AG09309 (cell line): ENCODE measurements at regions not wholly inside any gene's neighbourhood (a gene's known extent, or its start where the extent isn't known, plus 50 kb on each side); places are given as distances from the start of the nearest gene placed in this dataset.

Source experiments
- DNase-seq: peaks from one replicate; pipeline ENCODE4 v3.0.0-alpha.2; 2010; ENCODE audit warnings: low read depth
- H3K4me3 ChIP-seq: 2 replicates; pipeline ENCODE4 v1.5.1; 2011; ENCODE audit warnings: mild to moderate bottlenecking, low read depth, low read length, moderate library complexity; ENCODE audit not compliant: control insufficient read depth
- TF ChIP-seq, protein P1 (sequence below): IDR thresholded peaks from 2 replicates; pipeline ENCODE4 v1.5.1; 2011; ENCODE audit warnings: mild to moderate bottlenecking, low read depth, low read length, inconsistent platforms; ENCODE audit not compliant: insufficient read depth, control insufficient read depth; ENCODE audit errors: missing control alignments

- no peak overlapping the region for H3K4me3 ChIP-seq
- TF ChIP-seq, protein P1, sequence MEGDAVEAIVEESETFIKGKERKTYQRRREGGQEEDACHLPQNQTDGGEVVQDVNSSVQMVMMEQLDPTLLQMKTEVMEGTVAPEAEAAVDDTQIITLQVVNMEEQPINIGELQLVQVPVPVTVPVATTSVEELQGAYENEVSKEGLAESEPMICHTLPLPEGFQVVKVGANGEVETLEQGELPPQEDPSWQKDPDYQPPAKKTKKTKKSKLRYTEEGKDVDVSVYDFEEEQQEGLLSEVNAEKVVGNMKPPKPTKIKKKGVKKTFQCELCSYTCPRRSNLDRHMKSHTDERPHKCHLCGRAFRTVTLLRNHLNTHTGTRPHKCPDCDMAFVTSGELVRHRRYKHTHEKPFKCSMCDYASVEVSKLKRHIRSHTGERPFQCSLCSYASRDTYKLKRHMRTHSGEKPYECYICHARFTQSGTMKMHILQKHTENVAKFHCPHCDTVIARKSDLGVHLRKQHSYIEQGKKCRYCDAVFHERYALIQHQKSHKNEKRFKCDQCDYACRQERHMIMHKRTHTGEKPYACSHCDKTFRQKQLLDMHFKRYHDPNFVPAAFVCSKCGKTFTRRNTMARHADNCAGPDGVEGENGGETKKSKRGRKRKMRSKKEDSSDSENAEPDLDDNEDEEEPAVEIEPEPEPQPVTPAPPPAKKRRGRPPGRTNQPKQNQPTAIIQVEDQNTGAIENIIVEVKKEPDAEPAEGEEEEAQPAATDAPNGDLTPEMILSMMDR, result no peak
- DNase-seq, result no peak
These were observed 389.7 kb downstream of the SOX9 start for GRCh38 chr17:72510351-72511016.

DNA sequence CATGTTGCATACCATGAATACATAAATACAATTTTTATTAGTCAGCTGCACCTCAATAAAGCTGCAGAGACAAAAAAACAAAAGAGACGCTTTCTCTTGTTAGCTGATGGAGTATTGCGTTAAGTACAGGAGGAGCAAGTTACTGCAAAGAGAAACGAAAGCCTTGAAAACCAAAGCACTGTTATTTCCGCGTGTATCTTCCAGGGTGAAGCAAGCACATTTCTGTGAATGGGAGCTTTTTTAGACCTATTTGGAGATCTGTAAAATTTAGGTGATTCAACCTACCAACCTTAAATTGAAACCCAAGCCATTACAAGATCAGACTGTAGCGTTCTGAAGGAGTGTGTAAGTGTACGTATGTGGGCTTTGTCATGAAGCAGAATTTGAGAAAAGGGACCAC is 390.4 kb downstream of the SOX9 start:
- no peak overlapping the region for H3K4me3 ChIP-seq
- no peak for DNase-seq
- TF ChIP-seq, protein P1, result no peak

GRCh38 chr17:72511874-72512273 is 391.1 kb downstream of the SOX9 start:
- H3K4me3 ChIP-seq, result no peak overlapping the region
- no peak for DNase-seq
- TF ChIP-seq, protein P1, result no peak

GRCh38 chr17:72512649-72513556 is 392.1 kb downstream of the SOX9 start:
- H3K4me3 ChIP-seq, result no peak overlapping the region
- TF ChIP-seq, protein P1, result no peak
- no peak for DNase-seq

DNA sequence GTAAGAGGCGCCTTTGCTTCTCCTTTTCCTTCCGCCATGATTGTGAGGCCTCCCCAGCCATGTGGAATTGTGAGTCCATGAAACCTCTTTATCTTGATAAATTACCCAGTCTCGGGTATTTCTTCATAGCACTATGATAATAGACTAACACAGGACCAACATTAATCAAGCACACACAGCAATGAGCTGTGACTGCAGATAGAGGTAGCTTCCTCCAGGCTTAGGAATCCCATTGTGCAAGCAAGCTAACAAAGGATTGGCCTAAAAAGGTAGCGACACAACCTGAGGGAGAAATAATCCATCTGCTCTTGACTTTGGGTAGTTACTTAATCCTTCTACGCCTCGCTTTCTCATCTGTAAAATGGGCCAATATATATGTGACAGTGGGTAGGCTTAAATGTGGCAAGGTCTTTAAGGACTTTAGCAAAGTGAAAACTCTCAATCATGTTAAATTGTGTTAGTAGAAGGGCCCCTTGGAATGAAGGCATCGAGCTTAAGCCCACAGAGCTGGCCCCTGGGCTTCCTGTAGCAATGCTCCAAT is 393.6 kb downstream of the SOX9 start:
- H3K4me3 ChIP-seq, result no peak overlapping the region
- no peak for DNase-seq
- TF ChIP-seq, protein P1, result no peak

GRCh38 chr17:72514891-72515290 is 394.1 kb downstream of the SOX9 start:
- no peak for DNase-seq
- TF ChIP-seq, protein P1, result no peak
- no peak overlapping the region for H3K4me3 ChIP-seq
